Liver (tissue), 3 donors: ENCODE measurements at regions not wholly inside any gene's neighbourhood (a gene's known extent, or its start where the extent isn't known, plus 50 kb on each side); places are given as distances from the start of the nearest gene placed in this dataset.

Source experiments
- ATF3 ChIP-seq: IDR thresholded peaks from 2 replicates; pipeline ENCODE4 v1.6.1; 2016; ENCODE audit warnings: antibody characterized with exemption
- CTCF ChIP-seq: fragments of 150-350 bp; IDR thresholded peaks from 2 replicates; pipeline ENCODE4 v1.5.1; 2017; ENCODE audit warnings: improper control_type of control experiment, low read depth, low read length; ENCODE audit not compliant: missing input control
- EGR1 ChIP-seq, 2 donors: IDR thresholded peaks; 2 replicates each; pipeline ENCODE4 v1.6.1; 2016 to 2018; ENCODE audit warnings: antibody characterized with exemption in 2 of 2, low read depth in 2 of 2
- JUND ChIP-seq, 2 donors: IDR thresholded peaks; 2 replicates each; pipeline ENCODE4 v1.6.1; 2016; ENCODE audit warnings: antibody characterized with exemption in 2 of 2
- MAX ChIP-seq: IDR thresholded peaks from 2 replicates; pipeline ENCODE4 v1.6.1; 2016; ENCODE audit warnings: antibody characterized with exemption
- RAD21 ChIP-seq, 2 donors: IDR thresholded peaks; 2 replicates each; pipeline ENCODE4 v1.6.1; 2016; ENCODE audit warnings: antibody characterized with exemption in 2 of 2, mild to moderate bottlenecking in 2 of 2
- donor health status: healthy.
- donor health status: healthy.

GRCh38 chr3:11930084-11930483 lies 74.1 kb upstream of the SYN2 start:
- TF ChIP-seq MAX (no peak), CTCF (no peak), ATF3 (no peak), RAD21 (IDR thresholded peaks at IDR 0.05) (no peak), EGR1 (IDR thresholded peaks at IDR 0.05; ENCODE audit: low read depth in 2 of 2) (no peak), JUND (IDR thresholded peaks at IDR 0.05) (no peak)
